Astrocyte of the spinal cord (primary cell): ENCODE measurements at regions not wholly inside any gene's neighbourhood (a gene's known extent, or its start where the extent isn't known, plus 50 kb on each side); places are given as distances from the start of the nearest gene placed in this dataset.

Experiments used
- DNase-seq: peaks from one replicate; pipeline ENCODE4 v3.0.0; 2011; ENCODE audit warnings: low read depth, low spot score
- H3K4me3 ChIP-seq: 2 replicates; pipeline ENCODE4 v1.5.1; 2011; ENCODE audit warnings: low read depth, mild to moderate bottlenecking, low read length, moderate library complexity
- in situ Hi-C: cut with HindIII; loops from 2 replicates; pipeline ENCODE4 v1.10.0; 2017; ENCODE audit warnings: low sequenced_read_pairs
- TF ChIP-seq, protein P1 (sequence below): IDR thresholded peaks from 2 replicates; pipeline ENCODE4 v1.5.1; 2012; ENCODE audit warnings: low read depth, mild to moderate bottlenecking, low read length, inconsistent platforms

DNA sequence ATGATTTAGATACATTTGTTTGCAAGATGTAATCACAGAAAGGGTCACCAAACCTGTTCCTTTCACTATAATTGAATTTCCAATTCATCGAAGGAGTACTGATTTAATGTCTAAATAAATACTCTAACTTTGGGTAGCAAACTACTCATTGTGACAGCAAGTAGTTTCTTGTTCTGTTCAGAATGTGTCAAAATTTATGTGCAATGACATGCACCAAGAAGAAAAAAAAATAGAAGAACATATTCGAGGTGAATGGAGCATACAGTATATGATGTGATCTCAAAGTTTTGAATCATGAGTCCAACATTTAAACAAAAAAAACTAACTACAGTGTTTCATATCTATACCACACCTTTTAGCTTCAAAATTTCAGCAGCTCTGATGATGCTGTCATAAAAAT is 583.6 kb upstream of the MMS22L start:
- TF ChIP-seq, protein P1, sequence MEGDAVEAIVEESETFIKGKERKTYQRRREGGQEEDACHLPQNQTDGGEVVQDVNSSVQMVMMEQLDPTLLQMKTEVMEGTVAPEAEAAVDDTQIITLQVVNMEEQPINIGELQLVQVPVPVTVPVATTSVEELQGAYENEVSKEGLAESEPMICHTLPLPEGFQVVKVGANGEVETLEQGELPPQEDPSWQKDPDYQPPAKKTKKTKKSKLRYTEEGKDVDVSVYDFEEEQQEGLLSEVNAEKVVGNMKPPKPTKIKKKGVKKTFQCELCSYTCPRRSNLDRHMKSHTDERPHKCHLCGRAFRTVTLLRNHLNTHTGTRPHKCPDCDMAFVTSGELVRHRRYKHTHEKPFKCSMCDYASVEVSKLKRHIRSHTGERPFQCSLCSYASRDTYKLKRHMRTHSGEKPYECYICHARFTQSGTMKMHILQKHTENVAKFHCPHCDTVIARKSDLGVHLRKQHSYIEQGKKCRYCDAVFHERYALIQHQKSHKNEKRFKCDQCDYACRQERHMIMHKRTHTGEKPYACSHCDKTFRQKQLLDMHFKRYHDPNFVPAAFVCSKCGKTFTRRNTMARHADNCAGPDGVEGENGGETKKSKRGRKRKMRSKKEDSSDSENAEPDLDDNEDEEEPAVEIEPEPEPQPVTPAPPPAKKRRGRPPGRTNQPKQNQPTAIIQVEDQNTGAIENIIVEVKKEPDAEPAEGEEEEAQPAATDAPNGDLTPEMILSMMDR, result no peak
- H3K4me3 ChIP-seq, result no peak overlapping the region
- DNase-seq, result no peak
- in situ Hi-C loops, result no loop called here

DNA sequence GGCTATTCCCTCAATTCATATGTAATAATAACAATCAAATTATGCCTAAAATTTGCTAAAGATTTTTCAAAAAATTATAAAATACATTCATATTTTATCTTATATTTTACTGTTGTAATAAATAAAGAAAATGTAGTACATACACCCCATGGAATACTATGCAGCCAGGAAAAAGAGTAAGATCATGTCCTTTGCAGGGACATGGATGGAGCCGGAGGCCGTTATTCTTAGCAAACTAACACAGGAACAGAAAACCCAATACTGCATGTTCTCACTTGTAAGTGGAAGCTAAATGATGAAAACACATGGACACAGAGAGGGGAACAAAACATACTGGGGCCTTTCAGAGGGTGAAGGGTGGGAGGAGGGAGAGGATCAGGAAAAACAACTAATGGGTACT is 584.2 kb upstream of the MMS22L start:
- in situ Hi-C loops, result no loop called here
- H3K4me3 ChIP-seq, result no peak overlapping the region
- no peak for DNase-seq
- TF ChIP-seq, protein P1, result no peak

DNA sequence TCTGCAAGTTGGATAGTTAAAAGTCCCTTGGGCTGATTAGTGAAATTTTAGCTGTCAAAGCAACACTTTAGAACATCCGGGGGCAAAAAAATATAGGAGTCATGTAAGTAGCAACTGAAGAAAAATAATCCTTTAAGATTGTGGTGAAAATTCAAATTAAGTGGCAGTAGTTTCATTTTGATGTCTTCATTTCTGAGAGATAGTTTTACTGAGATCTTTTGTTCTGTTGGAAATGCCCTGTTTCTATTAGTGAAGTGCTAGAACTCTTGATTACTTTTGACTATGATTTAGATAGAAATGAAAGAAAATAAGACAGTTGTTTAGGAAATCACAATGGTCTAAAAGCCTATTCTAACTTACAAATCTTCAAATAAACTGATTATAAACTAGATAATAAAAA is 587.3 kb upstream of the MMS22L start:
- TF ChIP-seq, protein P1, result no peak
- in situ Hi-C loops, result no loop called here
- no peak for DNase-seq
- no peak overlapping the region for H3K4me3 ChIP-seq

DNA sequence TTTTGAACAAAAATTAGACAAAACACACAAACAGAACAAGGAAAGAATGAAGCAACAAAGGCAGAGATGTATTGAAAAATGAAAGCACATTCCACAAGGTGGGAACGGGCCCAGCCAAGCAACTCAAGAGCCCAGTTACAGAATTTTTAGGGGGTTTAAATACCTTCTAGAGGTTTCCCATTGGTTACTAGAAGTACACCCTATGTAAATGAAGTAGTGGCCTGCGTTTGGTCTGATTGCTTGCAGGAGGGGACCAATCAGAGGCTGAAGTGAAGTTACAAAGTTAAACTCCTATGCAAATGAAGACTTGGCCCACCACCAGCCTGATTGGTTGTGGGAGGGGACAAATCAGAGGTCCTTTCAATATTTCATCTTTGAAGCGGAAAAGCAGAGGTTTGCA is 593.7 kb upstream of the MMS22L start:
- in situ Hi-C loops, result no loop called here
- H3K4me3 ChIP-seq, result no peak overlapping the region
- TF ChIP-seq, protein P1, result no peak
- DNase-seq, result no peak

DNA sequence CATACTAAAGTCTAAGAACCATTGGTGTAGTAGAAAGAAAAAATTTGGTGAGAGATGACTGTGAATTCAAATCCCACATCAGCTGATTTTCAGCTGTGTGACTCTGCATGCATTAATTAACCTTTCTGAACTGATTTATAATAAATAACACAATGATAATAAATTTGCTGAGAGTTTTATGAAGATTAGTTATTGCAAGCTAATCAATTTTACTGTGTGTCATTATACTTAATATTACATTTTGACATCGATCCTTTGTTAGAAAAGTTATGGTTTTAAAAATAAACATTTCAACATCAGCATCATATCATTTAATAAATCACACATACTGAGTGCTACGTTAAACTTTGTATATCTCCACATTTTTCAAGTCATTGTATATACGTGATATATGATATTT is 599.7 kb upstream of the MMS22L start:
- TF ChIP-seq, protein P1, result no peak
- no peak for DNase-seq
- in situ Hi-C loops, result no loop called here
- H3K4me3 ChIP-seq, result no peak overlapping the region

DNA sequence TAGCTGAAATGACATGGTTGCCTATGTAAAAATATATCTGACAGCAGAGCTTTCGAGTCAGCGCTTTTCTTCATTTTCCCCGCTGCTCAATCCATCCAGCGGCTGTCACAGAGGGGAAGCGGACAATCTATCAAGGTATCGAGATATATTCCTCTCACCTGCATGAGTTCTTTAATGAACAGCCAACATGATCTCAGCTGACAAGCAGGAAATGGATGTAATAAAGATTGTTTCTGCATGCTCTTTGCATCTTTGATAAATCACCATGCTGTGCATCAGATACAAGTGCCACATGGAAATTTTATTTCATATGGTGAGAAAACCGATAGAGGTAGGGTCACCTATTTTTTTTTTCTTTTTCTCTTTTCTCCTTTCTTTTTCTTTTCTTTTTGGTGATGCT is 602.3 kb upstream of the MMS22L start:
- no peak overlapping the region for H3K4me3 ChIP-seq
- no peak for DNase-seq
- TF ChIP-seq, protein P1, result no peak
- in situ Hi-C loops, result no loop called here

DNA sequence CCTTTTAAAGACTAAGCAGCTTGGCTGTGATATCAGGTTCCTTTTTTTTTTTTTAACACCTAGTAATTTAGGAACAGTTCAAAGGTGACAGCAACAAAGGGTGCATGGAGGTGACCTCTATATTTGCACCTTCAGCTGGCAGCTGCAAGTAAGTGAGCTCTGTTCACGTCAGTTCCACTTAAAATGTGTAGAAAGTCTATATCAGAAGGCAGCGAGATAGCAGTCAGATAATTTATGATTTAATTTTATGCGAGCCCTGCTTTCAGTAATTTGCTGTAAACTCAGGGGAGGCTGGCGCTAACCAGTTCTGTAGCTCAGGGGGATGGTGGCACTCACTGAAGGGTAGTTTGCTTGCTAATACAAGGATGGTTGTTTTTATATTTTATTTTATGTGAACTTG is 602.8 kb upstream of the MMS22L start:
- no peak overlapping the region for H3K4me3 ChIP-seq
- in situ Hi-C loops, result no loop called here
- no peak for DNase-seq
- TF ChIP-seq, protein P1, result no peak
